IMR-90 (cell line): ENCODE measurements at regions not wholly inside any gene's neighbourhood (a gene's known extent, or its start where the extent isn't known, plus 50 kb on each side); places are given as distances from the start of the nearest gene placed in this dataset.

Experiments
- ATAC-seq: fragments of 200-7000 bp; cut with Tn5 transposase; 2 replicates; pipeline ENCODE4 v1.9.1; 2020; ENCODE audit warnings: low read depth, mild to moderate bottlenecking, moderate library complexity
- BruUV-seq: library from RNA; stranded (reverse); fragments of 400-500 nt; replicated peaks from 2 replicates; lab custom pipeline; 2021; lab: Mats Ljungman, UMichigan
- CTCF ChIA-PET: fragments of 300-600 bp; formaldehyde crosslinking; extraction: SDS; loops from one replicate; lab custom pipeline; 2021; ENCODE audit warnings: antibody characterized with exemption; lab: Yijun Ruan, JAX
- POLR2A ChIA-PET: fragments of 300-600 bp; sonication (Branson Sonifier 250); formaldehyde crosslinking; loops from one replicate; lab custom pipeline; 2022; ENCODE audit warnings: antibody characterized with exemption; ENCODE audit not compliant: unreplicated experiment; lab: Charles Lee
- DNase-seq: peaks from one replicate; pipeline ENCODE4 v3.0.0; 2013
- H2AFZ ChIP-seq: replicated peaks from 2 replicates; pipeline ENCODE3; 2013; ENCODE audit warnings: low read length, mild to moderate bottlenecking; ENCODE audit not compliant: poor library complexity
- H2AK5ac ChIP-seq: 2 replicates; pipeline ENCODE4 v1.6.1; 2013; ENCODE audit warnings: low read depth, low read length, inconsistent platforms
- H2AK9ac ChIP-seq: replicated peaks from 2 replicates; pipeline ENCODE3; 2013; ENCODE audit warnings: mild to moderate bottlenecking, low read depth, low read length, moderate library complexity; ENCODE audit not compliant: poor library complexity
- H2BK120ac ChIP-seq: 2 replicates; pipeline ENCODE4 v1.6.1; 2013; ENCODE audit warnings: low read depth, low read length, inconsistent platforms
- H2BK15ac ChIP-seq: 3 replicates; pipeline ENCODE4 v1.6.1; 2013; ENCODE audit warnings: low read depth, low read length, inconsistent platforms
- H2BK20ac ChIP-seq: 2 replicates; pipeline ENCODE4 v1.6.1; 2013; ENCODE audit warnings: low read depth, mild to moderate bottlenecking, inconsistent platforms, low read length, moderate library complexity
- H2BK5ac ChIP-seq: 2 replicates; pipeline ENCODE4 v1.6.1; 2013; ENCODE audit warnings: mild to moderate bottlenecking, low read depth, low read length, inconsistent platforms; ENCODE audit not compliant: poor library complexity, severe bottlenecking
- H3K14ac ChIP-seq: replicated peaks from 2 replicates; pipeline ENCODE4 v1.6.1; 2013; ENCODE audit warnings: low read depth, low read length, inconsistent platforms
- H3K18ac ChIP-seq: 2 replicates; pipeline ENCODE4 v1.6.1; 2013; ENCODE audit warnings: low read depth, low read length, control low read depth
- H3K23ac ChIP-seq: 2 replicates; pipeline ENCODE4 v1.6.1; 2013; ENCODE audit warnings: low read depth, low read length, inconsistent platforms
- H3K27ac ChIP-seq: 2 replicates; pipeline ENCODE4 v1.5.1; 2013; ENCODE audit warnings: mild to moderate bottlenecking, control low read depth, low read length; ENCODE audit not compliant: insufficient read depth
- H3K27me3 ChIP-seq: 2 replicates; pipeline ENCODE4 v1.6.1; 2013; ENCODE audit warnings: low read length; ENCODE audit not compliant: control insufficient read depth, insufficient read depth
- H3K36me3 ChIP-seq: 2 replicates; pipeline ENCODE4 v1.6.1; 2013; ENCODE audit warnings: low read length, mixed read lengths; ENCODE audit not compliant: control insufficient read depth, insufficient read depth
- H3K4ac ChIP-seq: 2 replicates; pipeline ENCODE4 v1.6.1; 2013; ENCODE audit warnings: low read depth, low read length, inconsistent platforms
- H3K4me1 ChIP-seq: 2 replicates; pipeline ENCODE4 v1.6.1; 2013; ENCODE audit warnings: low read length, mixed read lengths; ENCODE audit not compliant: control insufficient read depth, insufficient read depth
- H3K4me2 ChIP-seq: 2 replicates; pipeline ENCODE4 v1.6.1; 2013; ENCODE audit warnings: low read depth, mild to moderate bottlenecking, control low read depth, low read length, moderate library complexity
- H3K4me3 ChIP-seq: 2 replicates; pipeline ENCODE4 v1.5.1; 2013; ENCODE audit warnings: low read depth, mild to moderate bottlenecking, control low read depth, low read length, moderate library complexity; ENCODE audit not compliant: insufficient read depth
- H3K56ac ChIP-seq: 2 replicates; pipeline ENCODE4 v1.6.1; 2013; ENCODE audit warnings: low read length, inconsistent platforms; ENCODE audit not compliant: insufficient read depth; ENCODE audit errors: extremely low read depth
- H3K79me1 ChIP-seq, 2 experiments: 2 replicates each; pipeline ENCODE4 v1.6.1; 2013; ENCODE audit warnings: low read length in 2 of 2, inconsistent platforms in 1 of 2, low read depth in 1 of 2
- H3K9ac ChIP-seq: 2 replicates; pipeline ENCODE4 v1.6.1; 2013; ENCODE audit warnings: low read depth, low read length, control low read depth
- H3K9me1 ChIP-seq: 2 replicates; pipeline ENCODE4 v1.6.1; 2013; ENCODE audit warnings: low read length, inconsistent platforms; ENCODE audit not compliant: insufficient read depth
- H3K9me3 ChIP-seq: 2 replicates; pipeline ENCODE4 v1.6.1; 2013; ENCODE audit warnings: low read length; ENCODE audit not compliant: control insufficient read depth, insufficient read depth
- H4K20me1 ChIP-seq: 2 replicates; pipeline ENCODE4 v1.6.1; 2013; ENCODE audit warnings: low read length, inconsistent platforms; ENCODE audit not compliant: insufficient read depth
- H4K5ac ChIP-seq: 2 replicates; pipeline ENCODE4 v1.6.1; 2013; ENCODE audit warnings: mild to moderate bottlenecking, low read depth, low read length, control low read depth
- H4K8ac ChIP-seq, 2 experiments: 2 replicates each; pipeline ENCODE4 v1.6.1; 2013; ENCODE audit warnings: low read depth in 2 of 2, low read length in 2 of 2, control low read depth in 1 of 2, inconsistent platforms in 1 of 2
- H4K91ac ChIP-seq: 2 replicates; pipeline ENCODE4 v1.6.1; 2013; ENCODE audit warnings: low read depth, low read length, inconsistent platforms; ENCODE audit not compliant: insufficient read depth
- CEBPB ChIP-seq: IDR thresholded peaks from 2 replicates; pipeline ENCODE4 v1.6.1; 2012; ENCODE audit warnings: low read depth, low read length, improper control_type of control experiment
- RFX5 ChIP-seq: IDR thresholded peaks from 2 replicates; pipeline ENCODE4 v1.8.0; 2012; ENCODE audit warnings: low read depth, mild to moderate bottlenecking, low read length, moderate library complexity
- SMC3 ChIP-seq: fragments of 150-350 bp; IDR thresholded peaks from 2 replicates; pipeline ENCODE4 v1.6.1; 2016; ENCODE audit warnings: low read depth, mild to moderate bottlenecking, antibody characterized with exemption, low read length, moderate library complexity
- dilution Hi-C: fragments of 300-500 bp; cut with HindIII; formaldehyde crosslinking; loops from one replicate; pipeline ENCODE4 v1.14.3; 2018; ENCODE audit warnings: low sequenced_read_pairs; ENCODE audit not compliant: unreplicated experiment
- in situ Hi-C: fragments of 300-500 bp; cut with MboI; formaldehyde crosslinking; loops from 3 replicates; pipeline ENCODE4 v1.14.3; 2019; ENCODE audit warnings: low sequenced_read_pairs, inconsistent platforms, mixed read lengths
- intact Hi-C: fragments of 100-400 bp; cut with micrococcal nuclease; formaldehyde crosslinking; loops from 2 replicates; pipeline ENCODE4 v1.10.0; 2022

GRCh38 chr13:67506407-67506806 lies 276.3 kb upstream of the PCDH9 start:
- no peak overlapping the region for H3K27ac ChIP-seq
- H3K4ac ChIP-seq = no peak overlapping the region
- no peak overlapping the region for H4K91ac ChIP-seq
- H3K79me1 ChIP-seq = no peaks in the 10 kb centered on the region
- no peaks in the 10 kb centered on the region for H3K27me3 ChIP-seq
- H3K56ac ChIP-seq = no peak overlapping the region
- no peak overlapping the region for H2AFZ ChIP-seq
- no peak overlapping the region for H2BK120ac ChIP-seq
- no peak overlapping the region for H3K23ac ChIP-seq
- H3K36me3 ChIP-seq = no peaks in the 10 kb centered on the region
- H3K18ac ChIP-seq = no peak overlapping the region
- no peak overlapping the region for H4K8ac ChIP-seq
- no peak overlapping the region for H4K5ac ChIP-seq
- intact Hi-C loops (no loop called here), in situ Hi-C loops (no loop called here), dilution Hi-C loops (no loop called here)
- CTCF ChIA-PET = no interaction called here
- no peaks in the 10 kb centered on the region for H3K4me1 ChIP-seq
- H2BK20ac ChIP-seq = no peak overlapping the region
- BruUV-seq = no TSS peak
- no peak overlapping the region for H2AK9ac ChIP-seq
- no peaks in the 10 kb centered on the region for H4K20me1 ChIP-seq
- no peaks in the 10 kb centered on the region for H3K9me1 ChIP-seq
- no peak overlapping the region for H3K9ac ChIP-seq
- ATAC-seq = no peak
- DNase-seq = no peak
- no peak overlapping the region for H3K14ac ChIP-seq
- H3K4me3 ChIP-seq = no peak overlapping the region
- no peaks in the 10 kb centered on the region for H3K9me3 ChIP-seq
- no peak overlapping the region for H2AK5ac ChIP-seq
- H2BK15ac ChIP-seq = no peak overlapping the region
- POLR2A ChIA-PET = no interaction called here
- no peak overlapping the region for H3K4me2 ChIP-seq
- no peak overlapping the region for H2BK5ac ChIP-seq
- TF ChIP-seq CEBPB (no peak), RFX5 (no peak), SMC3 (no peak)
